Immature natural killer cell (primary cell): ENCODE measurements at regions not wholly inside any gene's neighbourhood (a gene's known extent, or its start where the extent isn't known, plus 50 kb on each side); places are given as distances from the start of the nearest gene placed in this dataset.

Experiments
- DNase-seq, 3 donors: peaks; one replicate each; pipeline ENCODE4 v3.0.0; 2022; ENCODE audit warnings: mixed read lengths in 1 of 3
- H3K27ac Mint-ChIP-seq, 6 donors: one replicate each; pipeline ENCODE4 v1.8.0; 2020; ENCODE audit warnings: mixed read lengths in 6 of 6, mild to moderate bottlenecking in 5 of 6, inconsistent platforms in 4 of 6, moderate library complexity in 3 of 6
- H3K27me3 Mint-ChIP-seq, 3 donors: one replicate each; pipeline ENCODE4 v1.8.0; 2020 to 2021; ENCODE audit warnings: low read depth in 3 of 3, mild to moderate bottlenecking in 3 of 3, mixed read lengths in 3 of 3, moderate library complexity in 3 of 3, inconsistent platforms in 1 of 3
- H3K36me3 Mint-ChIP-seq, 3 donors: one replicate each; pipeline ENCODE4 v1.8.0; 2020; ENCODE audit warnings: mixed read lengths in 3 of 3, inconsistent platforms in 2 of 3, mild to moderate bottlenecking in 2 of 3
- H3K4me1 Mint-ChIP-seq, 2 donors: one replicate each; pipeline ENCODE4 v1.8.0; 2020; ENCODE audit warnings: inconsistent platforms in 2 of 2, mild to moderate bottlenecking in 2 of 2, mixed read lengths in 2 of 2, moderate library complexity in 1 of 2
- H3K4me3 Mint-ChIP-seq, 5 donors: one replicate each; pipeline ENCODE4 v1.8.0; 2020; ENCODE audit warnings: mild to moderate bottlenecking in 5 of 5, mixed read lengths in 5 of 5, inconsistent platforms in 3 of 5, moderate library complexity in 3 of 5
- H3K9me3 Mint-ChIP-seq, 6 donors: one replicate each; pipeline ENCODE4 v1.8.0; 2020; ENCODE audit warnings: mild to moderate bottlenecking in 6 of 6, mixed read lengths in 6 of 6, inconsistent platforms in 4 of 6, moderate library complexity in 3 of 6

- Mint-ChIP-seq H3K27me3 (no peaks in the 10 kb centered on the region), H3K27ac (no peak overlapping the region), H3K4me3 (no peak overlapping the region), H3K4me1 (no peaks in the 10 kb centered on the region), H3K36me3 (no peaks in the 10 kb centered on the region), H3K9me3 (peaks cover 3 to 40% (median 9%) of the 10 kb centered on the region in 6 donors)
- DNase-seq: no peak
Observed at GRCh38 chr12:77741974-77742517, 88.6 kb upstream of the NAV3 start.

GRCh38 chr12:77736219-77736965, 94.3 kb upstream of the NAV3 start:
- Mint-ChIP-seq H3K27me3 (no peaks in the 10 kb centered on the region), H3K27ac (no peak overlapping the region), H3K9me3 (peaks cover 0 to 47% (median 6%) of the 10 kb centered on the region in 6 donors), H3K4me3 (no peak overlapping the region), H3K4me1 (no peaks in the 10 kb centered on the region), H3K36me3 (peaks cover 0 to 3% (median 0%) of the 10 kb centered on the region in 3 donors)
- DNase-seq: no peak

GRCh38 chr12:77734214-77734883, 96.3 kb upstream of the NAV3 start:
- no peaks in the 10 kb centered on the region for H3K27me3 Mint-ChIP-seq
- no peak for DNase-seq
- H3K4me1 Mint-ChIP-seq: no peaks in the 10 kb centered on the region

GRCh38 chr12:77728018-77728417, 102.7 kb upstream of the NAV3 start:
- Mint-ChIP-seq H3K27me3 (no peaks in the 10 kb centered on the region), H3K27ac (no peak overlapping the region), H3K4me1 (no peaks in the 10 kb centered on the region), H3K36me3 (peaks cover 0 to 3% (median 0%) of the 10 kb centered on the region in 3 donors), H3K4me3 (no peak overlapping the region), H3K9me3 (peaks cover 0 to 27% (median 10%) of the 10 kb centered on the region in 6 donors)
- no peak for DNase-seq

More at GRCh38 chr12:77734214-77734883, 96.3 kb upstream of the NAV3 start:
- peaks cover 0 to 3% (median 0%) of the 10 kb centered on the region in 3 donors for H3K36me3 Mint-ChIP-seq
- peaks cover 0 to 44% (median 5%) of the 10 kb centered on the region in 6 donors for H3K9me3 Mint-ChIP-seq
- no peak overlapping the region for H3K4me3 Mint-ChIP-seq
- no peak overlapping the region for H3K27ac Mint-ChIP-seq

- Mint-ChIP-seq H3K27me3 (no peaks in the 10 kb centered on the region), H3K36me3 (peaks cover 0 to 3% (median 0%) of the 10 kb centered on the region in 3 donors), H3K4me1 (no peaks in the 10 kb centered on the region), H3K4me3 (no peak overlapping the region), H3K27ac (no peak overlapping the region), H3K9me3 (peaks cover 0 to 27% (median 10%) of the 10 kb centered on the region in 6 donors)
- no peak for DNase-seq
Observed at GRCh38 chr12:77727442-77728001, 103.2 kb upstream of the NAV3 start.

GRCh38 chr12:77725611-77726010, 105.1 kb upstream of the NAV3 start:
- H3K27ac Mint-ChIP-seq: no peak overlapping the region
- no peak for DNase-seq
- H3K27me3 Mint-ChIP-seq: peaks cover 0 to 1% (median 0%) of the 10 kb centered on the region in 3 donors
- no peaks in the 10 kb centered on the region for H3K4me1 Mint-ChIP-seq
- H3K9me3 Mint-ChIP-seq: peaks cover 0 to 30% (median 10%) of the 10 kb centered on the region in 6 donors
- H3K4me3 Mint-ChIP-seq: no peak overlapping the region
- H3K36me3 Mint-ChIP-seq: peaks cover 0 to 3% (median 0%) of the 10 kb centered on the region in 3 donors

- no peak overlapping the region for H3K27ac Mint-ChIP-seq
- H3K9me3 Mint-ChIP-seq: peaks cover 0 to 27% (median 9%) of the 10 kb centered on the region in 6 donors
- peaks cover 0 to 3% (median 0%) of the 10 kb centered on the region in 3 donors for H3K36me3 Mint-ChIP-seq
- H3K27me3 Mint-ChIP-seq: peaks cover 0 to 1% (median 0%) of the 10 kb centered on the region in 3 donors
- no peak for DNase-seq
- H3K4me3 Mint-ChIP-seq: no peak overlapping the region
- H3K4me1 Mint-ChIP-seq: no peaks in the 10 kb centered on the region
Observed at GRCh38 chr12:77724367-77724957, 106.2 kb upstream of the NAV3 start.

- DNase-seq: no peak
- H3K36me3 Mint-ChIP-seq: peaks cover 0 to 3% (median 0%) of the 10 kb centered on the region in 3 donors
- no peaks in the 10 kb centered on the region for H3K4me1 Mint-ChIP-seq
- peaks cover 0 to 28% (median 9%) of the 10 kb centered on the region in 6 donors for H3K9me3 Mint-ChIP-seq
- H3K27me3 Mint-ChIP-seq: peaks cover 0 to 1% (median 0%) of the 10 kb centered on the region in 3 donors
- H3K4me3 Mint-ChIP-seq: no peak overlapping the region
- no peak overlapping the region for H3K27ac Mint-ChIP-seq
Observed at GRCh38 chr12:77723308-77723707, 107.4 kb upstream of the NAV3 start.

- Mint-ChIP-seq H3K27ac (no peak overlapping the region), H3K4me1 (no peaks in the 10 kb centered on the region), H3K36me3 (peaks cover 0 to 3% (median 0%) of the 10 kb centered on the region in 3 donors), H3K4me3 (no peak overlapping the region), H3K27me3 (peaks cover 0 to 1% (median 0%) of the 10 kb centered on the region in 3 donors), H3K9me3 (peaks cover 0 to 33% (median 11%) of the 10 kb centered on the region in 6 donors)
- no peak for DNase-seq
Observed at GRCh38 chr12:77722536-77722935, 108.2 kb upstream of the NAV3 start.

GRCh38 chr12:77720258-77720657, 110.4 kb upstream of the NAV3 start:
- no peak for DNase-seq
- Mint-ChIP-seq H3K9me3 (peaks cover 0 to 19% (median 4%) of the 10 kb centered on the region in 6 donors), H3K4me3 (no peak overlapping the region), H3K27ac (no peak overlapping the region), H3K4me1 (no peaks in the 10 kb centered on the region), H3K36me3 (no peaks in the 10 kb centered on the region), H3K27me3 (peaks cover 0 to 1% (median 0%) of the 10 kb centered on the region in 3 donors)

- Mint-ChIP-seq H3K9me3 (peaks cover 1 to 23% (median 8%) of the 10 kb centered on the region in 6 donors), H3K27ac (no peak overlapping the region), H3K36me3 (no peaks in the 10 kb centered on the region), H3K4me3 (no peak overlapping the region), H3K4me1 (no peaks in the 10 kb centered on the region), H3K27me3 (peaks cover 0 to 2% (median 0%) of the 10 kb centered on the region in 3 donors)
- DNase-seq: no peak
Observed at GRCh38 chr12:77710209-77710608, 120.5 kb upstream of the NAV3 start.

GRCh38 chr12:77697126-77697525, 133.6 kb upstream of the NAV3 start:
- Mint-ChIP-seq H3K4me3 (no peak overlapping the region), H3K36me3 (no peaks in the 10 kb centered on the region), H3K4me1 (no peaks in the 10 kb centered on the region), H3K27me3 (no peaks in the 10 kb centered on the region), H3K27ac (no peak overlapping the region), H3K9me3 (peaks cover 0 to 16% (median 9%) of the 10 kb centered on the region in 6 donors)
- DNase-seq: no peak

GRCh38 chr12:77696183-77696582, 134.5 kb upstream of the NAV3 start:
- H3K9me3 Mint-ChIP-seq: peaks cover 0 to 16% (median 9%) of the 10 kb centered on the region in 6 donors
- no peaks in the 10 kb centered on the region for H3K4me1 Mint-ChIP-seq
- no peaks in the 10 kb centered on the region for H3K27me3 Mint-ChIP-seq
- H3K36me3 Mint-ChIP-seq: no peaks in the 10 kb centered on the region
- H3K27ac Mint-ChIP-seq: no peak overlapping the region
- H3K4me3 Mint-ChIP-seq: no peak overlapping the region
- DNase-seq: no peak
